Rectal smooth muscle tissue (tissue), 1 donor: ENCODE measurements at regions not wholly inside any gene's neighbourhood (a gene's known extent, or its start where the extent isn't known, plus 50 kb on each side); places are given as distances from the start of the nearest gene placed in this dataset.

Source experiments
- H3K27ac ChIP-seq: one replicate; pipeline ENCODE4 v1.7.0; 2013; ENCODE audit warnings: low read depth, low read length, inconsistent platforms
- H3K27me3 ChIP-seq: one replicate; pipeline ENCODE4 v1.7.0; 2013; ENCODE audit warnings: low read length; ENCODE audit not compliant: control insufficient read depth, insufficient read depth
- H3K36me3 ChIP-seq: one replicate; pipeline ENCODE4 v1.7.0; 2013; ENCODE audit warnings: low read length; ENCODE audit not compliant: control insufficient read depth, insufficient read depth
- H3K4me1 ChIP-seq: one replicate; pipeline ENCODE4 v1.7.0; 2013; ENCODE audit warnings: low read length; ENCODE audit not compliant: control insufficient read depth, insufficient read depth
- H3K4me3 ChIP-seq: one replicate; pipeline ENCODE4 v1.7.0; 2013; ENCODE audit warnings: low read length
- H3K9ac ChIP-seq: one replicate; pipeline ENCODE4 v1.7.0; 2013; ENCODE audit warnings: low read length

DNA sequence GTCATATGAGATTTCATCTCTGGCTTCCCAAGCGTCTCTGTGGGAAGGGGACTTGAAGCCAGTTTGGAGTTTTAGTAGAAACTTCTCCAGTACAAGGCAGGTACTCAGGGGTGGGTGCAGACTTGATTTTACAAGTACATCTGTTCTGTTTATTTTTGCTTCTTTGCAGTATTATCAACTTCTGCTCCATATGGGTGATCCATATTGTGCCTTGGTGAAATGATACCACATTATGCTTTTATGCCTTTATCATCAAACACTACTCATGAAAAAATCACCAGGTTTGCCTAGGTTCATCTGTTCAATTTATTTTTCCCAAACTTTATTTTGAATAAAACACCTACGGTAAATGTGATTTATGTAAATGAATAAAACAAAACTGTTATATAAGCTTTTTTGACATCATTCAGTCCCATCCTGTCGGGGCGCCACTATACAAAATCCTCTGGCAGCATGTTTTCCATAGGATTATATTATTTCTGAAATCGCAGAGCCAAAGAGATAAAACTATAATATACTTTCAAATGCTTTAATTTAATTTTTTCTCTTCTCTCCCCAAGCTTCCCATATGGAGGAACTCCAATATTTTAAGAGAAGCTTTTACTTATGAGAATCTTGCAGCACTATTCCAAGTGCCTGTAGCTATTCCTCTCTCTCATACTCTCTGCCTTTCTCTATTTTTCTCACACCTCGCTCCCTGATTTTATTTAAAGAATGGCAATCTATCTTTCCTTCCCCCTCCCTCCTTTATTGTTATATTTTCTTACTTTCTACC lies 490.9 kb downstream of the RNF144A start:
- no peak overlapping the region for H3K9ac ChIP-seq
- no peak overlapping the region for H3K27ac ChIP-seq
- no peaks in the 10 kb centered on the region for H3K27me3 ChIP-seq
- H3K4me1 ChIP-seq = no peaks in the 10 kb centered on the region
- no peak overlapping the region for H3K4me3 ChIP-seq
- H3K36me3 ChIP-seq = no peaks in the 10 kb centered on the region

DNA sequence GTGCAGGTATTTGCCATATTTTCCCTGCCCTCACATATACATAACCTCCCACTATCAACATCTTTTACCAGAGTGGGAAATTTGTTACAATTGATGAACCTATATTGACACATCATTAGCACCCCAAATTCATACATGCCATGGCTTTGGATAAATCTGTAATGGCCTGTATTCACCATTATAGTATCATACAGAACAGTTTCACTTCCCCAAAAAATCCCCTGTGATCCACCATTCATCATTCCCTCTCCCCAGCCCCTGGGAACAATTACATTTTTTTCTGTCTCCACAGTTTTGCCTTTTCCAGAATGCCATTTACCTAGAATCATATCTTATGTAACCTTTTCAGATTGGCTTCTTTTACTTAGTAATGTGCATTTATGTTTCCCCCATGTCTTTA lies 494.5 kb downstream of the RNF144A start:
- Histone ChIP-seq H3K4me3 (no peak overlapping the region), H3K4me1 (no peaks in the 10 kb centered on the region), H3K9ac (no peak overlapping the region), H3K27ac (no peak overlapping the region), H3K27me3 (no peaks in the 10 kb centered on the region), H3K36me3 (no peaks in the 10 kb centered on the region)

GRCh38 chr2:7417845-7418742 lies 500.9 kb downstream of the RNF144A start:
- Histone ChIP-seq H3K27me3 (no peaks in the 10 kb centered on the region), H3K9ac (no peak overlapping the region), H3K27ac (no peak overlapping the region)

GRCh38 chr2:7419186-7419585 lies 502.0 kb downstream of the RNF144A start:
- Histone ChIP-seq H3K27ac (no peak overlapping the region), H3K4me1 (no peaks in the 10 kb centered on the region)

More at GRCh38 chr2:7417845-7418742, 500.9 kb downstream of the RNF144A start:
- no peaks in the 10 kb centered on the region for H3K36me3 ChIP-seq
- H3K4me1 ChIP-seq = no peaks in the 10 kb centered on the region
- H3K4me3 ChIP-seq = no peak overlapping the region

DNA sequence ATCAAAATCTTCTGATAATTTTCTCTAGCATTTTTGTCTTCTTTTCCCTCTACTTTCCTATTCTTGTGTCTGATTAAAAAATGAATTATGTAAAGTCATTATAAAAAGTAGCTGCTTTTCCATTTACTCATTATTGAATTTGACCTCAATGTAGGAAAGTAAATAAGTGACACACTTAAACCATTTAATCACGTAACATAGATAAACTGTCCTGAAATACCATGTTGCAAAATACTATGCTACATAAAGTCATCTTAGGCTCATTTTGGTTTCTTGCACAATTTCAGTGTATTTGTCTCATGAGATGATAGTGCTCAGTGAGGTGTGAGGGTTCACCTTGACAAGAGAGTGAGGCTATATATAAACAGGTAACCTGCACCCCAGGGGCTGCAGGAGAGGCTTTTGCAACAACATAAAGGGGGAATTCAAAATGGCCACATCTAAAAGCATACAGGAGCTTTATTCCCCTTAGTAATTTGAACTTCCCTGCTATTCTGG lies 502.7 kb downstream of the RNF144A start:
- Histone ChIP-seq H3K9ac (no peak overlapping the region), H3K4me1 (no peaks in the 10 kb centered on the region), H3K4me3 (no peak overlapping the region), H3K27me3 (no peaks in the 10 kb centered on the region), H3K36me3 (no peaks in the 10 kb centered on the region), H3K27ac (no peak overlapping the region)

More at GRCh38 chr2:7419186-7419585, 502.0 kb downstream of the RNF144A start:
- H3K4me3 ChIP-seq = no peak overlapping the region
- no peaks in the 10 kb centered on the region for H3K36me3 ChIP-seq
- H3K27me3 ChIP-seq = no peaks in the 10 kb centered on the region
- H3K9ac ChIP-seq = no peak overlapping the region

DNA sequence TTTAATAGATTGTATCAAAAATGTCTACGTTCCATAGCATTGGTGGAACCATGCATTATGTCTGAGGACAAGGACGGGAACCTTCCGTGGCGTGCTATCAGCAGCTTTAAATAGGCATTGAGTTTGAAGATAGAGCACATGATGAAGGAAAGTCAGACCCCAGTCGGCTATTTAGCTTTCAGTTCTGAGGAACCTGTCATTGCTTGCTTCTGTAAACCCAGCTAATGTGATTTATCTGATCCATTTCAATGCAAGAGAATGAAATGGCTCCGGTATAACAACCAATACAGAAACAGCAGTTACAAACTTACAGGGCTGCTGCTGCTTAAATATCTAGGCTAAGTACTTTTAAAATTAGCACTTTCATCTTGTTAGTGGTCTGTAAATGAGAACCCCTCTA lies 503.3 kb downstream of the RNF144A start:
- Histone ChIP-seq H3K4me3 (no peak overlapping the region), H3K9ac (no peak overlapping the region), H3K27me3 (no peaks in the 10 kb centered on the region), H3K27ac (no peak overlapping the region), H3K4me1 (no peaks in the 10 kb centered on the region), H3K36me3 (no peaks in the 10 kb centered on the region)

DNA sequence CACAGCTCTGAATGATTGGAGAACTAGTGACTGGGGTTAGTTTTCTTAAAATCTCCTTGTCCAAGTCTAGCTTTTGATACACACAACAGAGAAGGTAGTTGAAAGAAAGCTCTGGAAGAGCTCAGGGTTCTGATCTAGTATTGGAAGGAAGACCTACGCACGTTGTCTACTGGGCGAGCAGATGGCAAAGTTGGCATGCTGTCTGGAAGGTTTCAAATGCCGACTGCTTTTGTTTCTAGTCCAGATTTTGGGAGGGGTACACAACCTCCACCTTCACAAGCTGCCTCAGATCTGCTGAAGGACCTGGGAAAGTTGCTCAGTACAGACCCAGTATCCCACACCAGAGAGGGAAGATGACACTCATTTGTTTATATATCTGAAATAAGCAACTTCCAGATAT lies 507.3 kb downstream of the RNF144A start:
- no peaks in the 10 kb centered on the region for H3K27me3 ChIP-seq

GRCh38 chr2:7427293-7428060 lies 510.3 kb downstream of the RNF144A start:
- Histone ChIP-seq H3K27ac (no peak overlapping the region), H3K36me3 (no peaks in the 10 kb centered on the region), H3K4me1 (peaks cover 4% of the 10 kb centered on the region), H3K9ac (no peak overlapping the region), H3K27me3 (no peaks in the 10 kb centered on the region), H3K4me3 (no peak overlapping the region)

More for the DNA sequence above, 507.3 kb downstream of the RNF144A start:
- no peaks in the 10 kb centered on the region for H3K36me3 ChIP-seq
- no peak overlapping the region for H3K9ac ChIP-seq
- no peak overlapping the region for H3K4me3 ChIP-seq
- peaks cover 4% of the 10 kb centered on the region for H3K4me1 ChIP-seq
- H3K27ac ChIP-seq = no peak overlapping the region

- H3K36me3 ChIP-seq = no peaks in the 10 kb centered on the region
- peaks cover 4% of the 10 kb centered on the region for H3K4me1 ChIP-seq
- H3K9ac ChIP-seq = no peak overlapping the region
- H3K27me3 ChIP-seq = no peaks in the 10 kb centered on the region
- no peak overlapping the region for H3K27ac ChIP-seq
- H3K4me3 ChIP-seq = no peak overlapping the region
These were observed 511.4 kb downstream of the RNF144A start for GRCh38 chr2:7428454-7429204.

DNA sequence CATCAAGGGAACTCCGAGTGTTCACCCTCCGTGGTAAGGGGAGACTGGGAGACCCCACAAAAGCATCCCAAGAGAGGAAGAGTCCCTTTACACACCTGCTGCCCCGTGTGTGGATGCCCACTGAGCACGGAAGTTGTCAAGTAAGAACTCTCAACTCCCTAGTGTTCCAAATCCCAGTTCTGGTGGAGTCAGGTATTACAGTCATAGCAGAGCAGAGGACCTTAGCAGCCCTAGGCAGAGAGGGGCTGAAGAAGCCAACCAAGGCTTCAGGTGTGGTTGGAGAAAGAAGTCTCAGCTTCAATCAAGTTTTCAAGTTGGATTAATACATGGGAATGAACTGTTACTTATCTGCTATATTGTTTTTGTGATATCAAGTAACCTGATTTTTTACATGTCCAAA lies 512.5 kb downstream of the RNF144A start:
- no peaks in the 10 kb centered on the region for H3K36me3 ChIP-seq
- H3K9ac ChIP-seq = no peak overlapping the region
- H3K4me3 ChIP-seq = no peak overlapping the region
- peaks cover 4% of the 10 kb centered on the region for H3K4me1 ChIP-seq
- H3K27ac ChIP-seq = no peak overlapping the region
- H3K27me3 ChIP-seq = no peaks in the 10 kb centered on the region

GRCh38 chr2:7430421-7430868 lies 513.2 kb downstream of the RNF144A start:
- Histone ChIP-seq H3K9ac (no peak overlapping the region), H3K4me3 (peak overlapping the region; percentile 35), H3K27me3 (no peaks in the 10 kb centered on the region), H3K4me1 (peaks cover 4% of the 10 kb centered on the region), H3K36me3 (no peaks in the 10 kb centered on the region), H3K27ac (no peak overlapping the region)
